GM18861 (cell line): ENCODE measurements at regions not wholly inside any gene's neighbourhood (a gene's known extent, or its start where the extent isn't known, plus 50 kb on each side); places are given as distances from the start of the nearest gene placed in this dataset.

Source experiments
- ATAC-seq: cut with Tn5 transposase; IDR thresholded peaks from one replicate; pipeline ENCODE4 v1.9.1; 2021; ENCODE audit not compliant: unreplicated experiment

GRCh38 chr6:23097566-23097965 is 528.2 kb downstream of the HDGFL1 start:
- ATAC-seq: no peak

- ATAC-seq: no peak
Measured at GRCh38 chr6:23106951-23107350, 537.6 kb downstream of the HDGFL1 start.

- ATAC-seq: no peak
Measured at GRCh38 chr6:23111984-23112383, 542.6 kb downstream of the HDGFL1 start.

- no peak for ATAC-seq
Measured at GRCh38 chr6:23114812-23115504, 545.6 kb downstream of the HDGFL1 start.

GRCh38 chr6:23137611-23138010 is 568.2 kb downstream of the HDGFL1 start:
- ATAC-seq: no peak

- ATAC-seq: no peak
Measured at GRCh38 chr6:23140871-23141270, 571.5 kb downstream of the HDGFL1 start.

- no peak for ATAC-seq
Measured at GRCh38 chr6:23145781-23146180, 576.4 kb downstream of the HDGFL1 start.

- no peak for ATAC-seq
Measured at GRCh38 chr6:23154159-23154558, 584.8 kb downstream of the HDGFL1 start.

- no peak for ATAC-seq
Measured at GRCh38 chr6:23170049-23170448, 600.7 kb downstream of the HDGFL1 start.

- no peak for ATAC-seq
Measured at GRCh38 chr6:23173234-23173633, 603.9 kb downstream of the HDGFL1 start.

- no peak for ATAC-seq
Measured at GRCh38 chr6:23174781-23175361, 605.5 kb downstream of the HDGFL1 start.

GRCh38 chr6:23175391-23175790 is 606.0 kb downstream of the HDGFL1 start:
- ATAC-seq: no peak

GRCh38 chr6:23176471-23176870 is 607.1 kb downstream of the HDGFL1 start:
- no peak for ATAC-seq

- ATAC-seq: no peak
Measured at GRCh38 chr6:23176883-23177282, 607.5 kb downstream of the HDGFL1 start.

GRCh38 chr6:23177806-23178205 is 608.4 kb downstream of the HDGFL1 start:
- ATAC-seq: no peak

GRCh38 chr6:23179994-23180393 is 610.6 kb downstream of the HDGFL1 start:
- ATAC-seq: no peak

GRCh38 chr6:23180504-23181293 is 611.3 kb downstream of the HDGFL1 start:
- no peak for ATAC-seq

GRCh38 chr6:23181356-23182110 is 612.2 kb downstream of the HDGFL1 start:
- no peak for ATAC-seq

GRCh38 chr6:23183846-23184245 is 614.5 kb downstream of the HDGFL1 start:
- ATAC-seq: no peak

GRCh38 chr6:23184351-23184750 is 615.0 kb downstream of the HDGFL1 start:
- ATAC-seq: no peak

GRCh38 chr6:23195487-23195886 is 626.1 kb downstream of the HDGFL1 start:
- no peak for ATAC-seq
